Cardiac muscle cell (in vitro differentiated cells and primary cell): ENCODE measurements at regions not wholly inside any gene's neighbourhood (a gene's known extent, or its start where the extent isn't known, plus 50 kb on each side); places are given as distances from the start of the nearest gene placed in this dataset.
A peak's percentile ranks its signal among the peaks of the same experiment; 100 is the strongest.

Experiments used
- DNase-seq, 2 donors: peaks; one replicate each; pipeline versions ENCODE4 v3.0.0 to v3.0.0-alpha.2; 2010 to 2017; ENCODE audit warnings: low read depth in 1 of 2, low spot score in 1 of 2
- H3K27ac ChIP-seq: fragments of 200-600 bp; sonication (generic); 2 replicates; pipeline ENCODE4 v1.5.1; 2016
- H3K27me3 ChIP-seq: fragments of 200-600 bp; sonication (generic); 2 replicates; pipeline ENCODE4 v1.6.0; 2016; ENCODE audit warnings: control low read depth
- H3K36me3 ChIP-seq: fragments of 200-600 bp; sonication (generic); 2 replicates; pipeline ENCODE4 v1.5.1; 2016; ENCODE audit warnings: control low read depth
- H3K4me1 ChIP-seq: fragments of 200-600 bp; sonication (generic); 2 replicates; pipeline ENCODE4 v1.8.1; 2017; ENCODE audit warnings: low read depth, mild to moderate bottlenecking, mixed run types
- H3K4me3 ChIP-seq: fragments of 200-600 bp; sonication (generic); 2 replicates; pipeline ENCODE4 v1.5.1; 2016; ENCODE audit warnings: mild to moderate bottlenecking
- H3K9me3 ChIP-seq: fragments of 200-600 bp; sonication (generic); 2 replicates; pipeline ENCODE4 v1.5.1; 2017; ENCODE audit warnings: low read depth, mild to moderate bottlenecking, control low read depth
- TF ChIP-seq, protein P1 (sequence below): IDR thresholded peaks from 2 replicates; pipeline ENCODE4 v1.5.1; 2012; ENCODE audit warnings: low read depth, mild to moderate bottlenecking, low read length

DNA sequence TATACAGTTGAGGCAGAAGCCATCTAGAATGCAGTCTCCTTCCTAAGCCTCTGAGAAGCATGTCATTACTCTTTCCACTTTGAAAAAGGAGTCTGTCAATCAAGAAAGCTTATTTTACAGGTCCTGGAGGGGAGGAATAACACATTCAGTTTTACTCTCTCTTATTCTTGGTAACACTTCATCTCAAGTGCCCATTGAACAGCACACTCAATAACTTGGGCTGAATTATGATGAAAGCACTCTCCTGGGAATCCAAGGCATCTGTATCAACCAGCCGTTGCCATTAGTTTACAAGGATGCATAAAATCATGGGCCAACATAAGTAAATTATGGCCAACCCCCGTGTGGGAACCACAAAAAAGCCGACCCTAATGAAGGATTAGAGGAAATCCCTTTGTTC lies 282.4 kb downstream of the C4orf33 start:
- no peak overlapping the region for H3K27ac ChIP-seq
- H3K4me1 ChIP-seq, result no peaks in the 10 kb centered on the region
- TF ChIP-seq, protein P1, sequence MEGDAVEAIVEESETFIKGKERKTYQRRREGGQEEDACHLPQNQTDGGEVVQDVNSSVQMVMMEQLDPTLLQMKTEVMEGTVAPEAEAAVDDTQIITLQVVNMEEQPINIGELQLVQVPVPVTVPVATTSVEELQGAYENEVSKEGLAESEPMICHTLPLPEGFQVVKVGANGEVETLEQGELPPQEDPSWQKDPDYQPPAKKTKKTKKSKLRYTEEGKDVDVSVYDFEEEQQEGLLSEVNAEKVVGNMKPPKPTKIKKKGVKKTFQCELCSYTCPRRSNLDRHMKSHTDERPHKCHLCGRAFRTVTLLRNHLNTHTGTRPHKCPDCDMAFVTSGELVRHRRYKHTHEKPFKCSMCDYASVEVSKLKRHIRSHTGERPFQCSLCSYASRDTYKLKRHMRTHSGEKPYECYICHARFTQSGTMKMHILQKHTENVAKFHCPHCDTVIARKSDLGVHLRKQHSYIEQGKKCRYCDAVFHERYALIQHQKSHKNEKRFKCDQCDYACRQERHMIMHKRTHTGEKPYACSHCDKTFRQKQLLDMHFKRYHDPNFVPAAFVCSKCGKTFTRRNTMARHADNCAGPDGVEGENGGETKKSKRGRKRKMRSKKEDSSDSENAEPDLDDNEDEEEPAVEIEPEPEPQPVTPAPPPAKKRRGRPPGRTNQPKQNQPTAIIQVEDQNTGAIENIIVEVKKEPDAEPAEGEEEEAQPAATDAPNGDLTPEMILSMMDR, result no peak
- H3K27me3 ChIP-seq, result peaks cover 71% of the 10 kb centered on the region
- H3K36me3 ChIP-seq, result no peaks in the 10 kb centered on the region
- H3K4me3 ChIP-seq, result no peak overlapping the region
- no peaks in the 10 kb centered on the region for H3K9me3 ChIP-seq
- peak in 1 of 2 donors; percentile 56 for DNase-seq

DNA sequence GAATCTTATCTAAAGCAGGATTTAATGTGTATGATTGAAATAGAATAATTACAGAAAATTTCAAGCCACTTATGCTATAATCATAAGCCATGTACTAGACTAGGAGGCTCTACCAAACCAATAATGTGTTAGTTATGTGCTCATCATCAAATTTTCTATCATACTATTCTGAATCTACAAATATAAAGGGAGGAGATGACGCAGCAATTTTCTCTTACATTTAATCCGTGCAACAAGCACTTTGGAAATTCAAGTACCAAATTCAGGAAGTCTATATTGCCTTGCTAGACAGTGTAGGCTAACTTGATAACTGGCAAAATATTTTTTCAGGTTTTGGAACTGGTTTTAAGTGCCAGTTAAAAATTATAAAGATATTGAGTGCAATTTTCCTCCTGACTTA lies 283.5 kb downstream of the C4orf33 start:
- TF ChIP-seq, protein P1, result no peak
- Histone ChIP-seq H3K4me1 (no peaks in the 10 kb centered on the region), H3K9me3 (no peaks in the 10 kb centered on the region), H3K36me3 (no peaks in the 10 kb centered on the region), H3K27ac (no peak overlapping the region), H3K27me3 (peaks cover 70% of the 10 kb centered on the region), H3K4me3 (no peak overlapping the region)
- DNase-seq, result no peak

GRCh38 chr4:129384974-129385373 lies 289.0 kb downstream of the C4orf33 start:
- Histone ChIP-seq H3K27ac (no peak overlapping the region), H3K4me3 (no peak overlapping the region), H3K27me3 (peaks cover 58% of the 10 kb centered on the region), H3K9me3 (no peaks in the 10 kb centered on the region), H3K36me3 (no peaks in the 10 kb centered on the region), H3K4me1 (no peaks in the 10 kb centered on the region)
- DNase-seq, result no peak
- TF ChIP-seq, protein P1, result no peak

- Histone ChIP-seq H3K9me3 (no peaks in the 10 kb centered on the region), H3K4me3 (no peak overlapping the region), H3K4me1 (no peaks in the 10 kb centered on the region), H3K36me3 (no peaks in the 10 kb centered on the region), H3K27ac (no peak overlapping the region), H3K27me3 (peaks cover 34% of the 10 kb centered on the region)
- TF ChIP-seq, protein P1, result no peak
- DNase-seq, result no peak
Observed at GRCh38 chr4:129387666-129388065, 291.7 kb downstream of the C4orf33 start.

- TF ChIP-seq, protein P1, result no peak
- DNase-seq, result no peak
- no peak overlapping the region for H3K4me3 ChIP-seq
- H3K27ac ChIP-seq, result no peak overlapping the region
- no peaks in the 10 kb centered on the region for H3K9me3 ChIP-seq
- no peaks in the 10 kb centered on the region for H3K27me3 ChIP-seq
- no peaks in the 10 kb centered on the region for H3K36me3 ChIP-seq
- no peaks in the 10 kb centered on the region for H3K4me1 ChIP-seq
Observed at GRCh38 chr4:129393976-129394375, 298.0 kb downstream of the C4orf33 start.

DNA sequence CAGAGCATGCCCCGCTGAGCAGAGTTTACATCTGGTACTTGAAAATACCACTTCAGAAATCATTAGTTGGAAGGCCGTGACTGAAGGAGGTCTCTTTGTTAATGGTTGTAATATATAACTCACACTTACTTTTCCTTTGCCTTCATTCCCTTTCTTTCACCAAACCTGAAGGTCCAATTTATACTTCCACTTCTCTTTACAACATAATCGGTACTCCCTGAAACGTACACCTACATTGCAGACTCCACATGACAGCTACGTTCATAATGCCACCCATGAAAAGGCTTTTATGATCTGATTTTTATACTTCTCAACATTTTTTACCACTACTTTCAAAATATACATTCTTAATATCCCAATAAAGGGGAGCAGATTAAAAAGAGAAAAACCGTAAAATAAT lies 298.7 kb downstream of the C4orf33 start:
- no peak for DNase-seq
- no peak overlapping the region for H3K4me3 ChIP-seq
- no peaks in the 10 kb centered on the region for H3K36me3 ChIP-seq
- TF ChIP-seq, protein P1, result no peak
- no peak overlapping the region for H3K27ac ChIP-seq
- H3K9me3 ChIP-seq, result no peaks in the 10 kb centered on the region
- no peaks in the 10 kb centered on the region for H3K4me1 ChIP-seq
- no peaks in the 10 kb centered on the region for H3K27me3 ChIP-seq
